WI38 (cell line): ENCODE measurements at regions not wholly inside any gene's neighbourhood (a gene's known extent, or its start where the extent isn't known, plus 50 kb on each side); places are given as distances from the start of the nearest gene placed in this dataset.

ENCODE experiments used
- H3K4me3 ChIP-seq: 2 replicates; pipeline ENCODE4 v1.5.1; 2011; ENCODE audit warnings: low read depth, mild to moderate bottlenecking, control low read depth, low read length
- TF ChIP-seq, protein P1 (sequence below): IDR thresholded peaks from 2 replicates; pipeline ENCODE4 v1.5.1; 2012; ENCODE audit warnings: low read depth, mild to moderate bottlenecking, control low read depth, low read length

DNA sequence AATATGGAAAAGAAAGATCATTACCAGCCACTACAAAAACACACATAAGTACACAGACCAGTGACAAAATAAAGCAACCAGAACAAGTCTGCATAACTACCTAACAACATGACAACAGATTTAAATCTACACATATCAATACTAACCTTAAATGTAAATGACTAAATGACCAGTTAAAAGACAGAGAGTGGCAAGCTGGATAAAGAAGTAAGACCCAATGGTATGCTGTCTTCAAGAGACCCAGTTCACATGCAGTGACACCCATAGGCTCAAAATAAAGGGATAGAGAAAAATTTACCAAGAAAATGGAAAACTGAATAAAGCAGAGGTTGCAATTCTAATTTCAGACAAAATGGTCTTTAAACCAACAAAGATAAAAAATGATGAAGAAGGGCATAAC lies 938.1 kb downstream of the EFNA5 start:
- no peak overlapping the region for H3K4me3 ChIP-seq
- TF ChIP-seq, protein P1, sequence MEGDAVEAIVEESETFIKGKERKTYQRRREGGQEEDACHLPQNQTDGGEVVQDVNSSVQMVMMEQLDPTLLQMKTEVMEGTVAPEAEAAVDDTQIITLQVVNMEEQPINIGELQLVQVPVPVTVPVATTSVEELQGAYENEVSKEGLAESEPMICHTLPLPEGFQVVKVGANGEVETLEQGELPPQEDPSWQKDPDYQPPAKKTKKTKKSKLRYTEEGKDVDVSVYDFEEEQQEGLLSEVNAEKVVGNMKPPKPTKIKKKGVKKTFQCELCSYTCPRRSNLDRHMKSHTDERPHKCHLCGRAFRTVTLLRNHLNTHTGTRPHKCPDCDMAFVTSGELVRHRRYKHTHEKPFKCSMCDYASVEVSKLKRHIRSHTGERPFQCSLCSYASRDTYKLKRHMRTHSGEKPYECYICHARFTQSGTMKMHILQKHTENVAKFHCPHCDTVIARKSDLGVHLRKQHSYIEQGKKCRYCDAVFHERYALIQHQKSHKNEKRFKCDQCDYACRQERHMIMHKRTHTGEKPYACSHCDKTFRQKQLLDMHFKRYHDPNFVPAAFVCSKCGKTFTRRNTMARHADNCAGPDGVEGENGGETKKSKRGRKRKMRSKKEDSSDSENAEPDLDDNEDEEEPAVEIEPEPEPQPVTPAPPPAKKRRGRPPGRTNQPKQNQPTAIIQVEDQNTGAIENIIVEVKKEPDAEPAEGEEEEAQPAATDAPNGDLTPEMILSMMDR = no peak

- no peak overlapping the region for H3K4me3 ChIP-seq
- TF ChIP-seq, protein P1 = no peak
These were observed 939.8 kb downstream of the EFNA5 start for GRCh38 chr5:106730912-106731311.

DNA sequence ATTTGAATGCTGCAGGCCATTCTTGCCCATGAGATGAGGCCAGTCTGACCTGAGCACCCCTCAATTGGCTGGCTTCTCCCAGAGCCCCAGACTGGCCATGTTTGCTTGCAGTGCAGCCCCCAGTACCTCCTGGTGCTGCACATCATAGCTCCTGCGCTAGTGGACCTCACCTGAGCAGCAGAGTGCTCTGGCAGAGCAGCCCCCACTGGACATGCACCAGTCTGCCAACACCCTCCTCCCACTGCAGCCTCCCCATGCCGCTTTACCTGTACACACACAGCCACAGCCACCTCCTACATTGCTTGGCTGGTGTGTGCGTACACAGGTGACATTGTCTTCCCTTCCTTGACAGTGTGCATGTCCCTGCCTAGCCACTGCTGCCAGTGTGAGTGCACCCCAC lies 940.2 kb downstream of the EFNA5 start:
- TF ChIP-seq, protein P1 = no peak
- H3K4me3 ChIP-seq = no peak overlapping the region

DNA sequence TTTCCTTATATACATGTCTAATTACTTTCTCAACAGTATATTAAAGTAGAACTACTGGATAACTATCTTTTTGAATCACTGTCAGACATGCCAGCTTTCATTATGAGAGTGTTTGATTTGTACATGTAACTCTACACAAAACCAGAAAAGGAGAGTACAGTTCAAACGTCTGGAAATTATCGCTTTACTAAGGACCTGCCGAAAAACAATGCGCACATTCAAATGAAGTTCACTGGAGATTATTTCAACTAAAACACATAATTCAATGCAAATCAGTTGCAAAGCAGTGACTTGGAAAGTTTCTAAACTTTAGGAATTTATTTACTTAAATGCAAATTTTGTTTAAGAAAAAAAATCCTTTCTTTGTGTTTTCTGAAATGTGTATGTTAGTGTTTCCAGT lies 942.5 kb downstream of the EFNA5 start:
- H3K4me3 ChIP-seq = no peak overlapping the region
- TF ChIP-seq, protein P1 = no peak

DNA sequence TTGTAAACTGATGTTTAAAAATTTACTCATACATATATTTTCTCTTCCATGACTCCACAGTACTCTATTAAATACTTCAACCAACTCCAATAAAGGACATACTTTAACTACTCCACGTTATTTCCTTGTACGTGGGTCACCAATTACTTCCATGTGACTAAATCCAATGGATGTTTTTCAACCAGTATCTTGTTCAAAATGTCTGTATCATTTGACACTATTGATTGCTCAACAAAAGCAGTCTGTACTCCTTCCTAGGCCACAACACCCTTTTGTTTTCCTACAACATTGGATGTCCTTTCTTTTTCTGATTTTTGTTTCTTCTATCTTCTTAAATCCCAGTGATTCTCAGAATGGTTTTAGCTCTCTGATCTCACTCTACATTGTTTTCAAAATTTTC lies 943.7 kb downstream of the EFNA5 start:
- no peak overlapping the region for H3K4me3 ChIP-seq
- TF ChIP-seq, protein P1 = no peak

GRCh38 chr5:106720367-106720766 lies 950.4 kb downstream of the EFNA5 start:
- H3K4me3 ChIP-seq = no peak overlapping the region
- TF ChIP-seq, protein P1 = no peak

- H3K4me3 ChIP-seq = no peak overlapping the region
- TF ChIP-seq, protein P1 = no peak
These were observed 970.9 kb downstream of the EFNA5 start for GRCh38 chr5:106699796-106700195.
